ENCODE measurements at regions not wholly inside any gene's neighbourhood (a gene's known extent, or its start where the extent isn't known, plus 50 kb on each side); places are given as distances from the start of the nearest gene placed in this dataset.

- Histone ChIP-seq H3K27me3 (no peaks in the 10 kb centered on the region), H3K4me1 (no peaks in the 10 kb centered on the region), H3K36me3 (no peaks in the 10 kb centered on the region), H3K4me3 (no peak overlapping the region), H3K9me3 (no peaks in the 10 kb centered on the region), H3K27ac (no peak overlapping the region)
- DNase-seq = no peak
- TF ChIP-seq CTCF (IDR thresholded peaks at IDR 0.05) = no peak
- TF ChIP-seq POLR2A (IDR thresholded peaks at IDR 0.05) = no peak
Observed at GRCh38 chr11:11189506-11189905, 163.5 kb downstream of the CSNK2A3 start.

GRCh38 chr11:11186249-11186648 lies 166.8 kb downstream of the CSNK2A3 start:
- Histone ChIP-seq H3K27ac (no peak overlapping the region), H3K4me3 (no peak overlapping the region), H3K4me1 (no peaks in the 10 kb centered on the region), H3K27me3 (no peaks in the 10 kb centered on the region), H3K9me3 (no peaks in the 10 kb centered on the region), H3K36me3 (no peaks in the 10 kb centered on the region)
- DNase-seq = no peak
- TF ChIP-seq POLR2A (IDR thresholded peaks at IDR 0.05) (no peak), CTCF (IDR thresholded peaks at IDR 0.05) (no peak)

- H3K4me3 ChIP-seq = no peak overlapping the region
- H3K4me1 ChIP-seq = no peaks in the 10 kb centered on the region
- no peak overlapping the region for H3K27ac ChIP-seq
- no peak for DNase-seq
- H3K27me3 ChIP-seq = no peaks in the 10 kb centered on the region
- H3K9me3 ChIP-seq = no peaks in the 10 kb centered on the region
- H3K36me3 ChIP-seq = no peaks in the 10 kb centered on the region
- no peak for TF ChIP-seq POLR2A (IDR thresholded peaks at IDR 0.05)
- TF ChIP-seq CTCF (IDR thresholded peaks at IDR 0.05) = no peak
Observed at GRCh38 chr11:11182261-11182660, 170.8 kb downstream of the CSNK2A3 start.

GRCh38 chr11:11178671-11179638 lies 174.1 kb downstream of the CSNK2A3 start:
- Histone ChIP-seq H3K27me3 (no peaks in the 10 kb centered on the region), H3K4me1 (no peaks in the 10 kb centered on the region), H3K36me3 (no peaks in the 10 kb centered on the region), H3K27ac (no peak overlapping the region), H3K4me3 (no peak overlapping the region), H3K9me3 (no peaks in the 10 kb centered on the region)
- TF ChIP-seq POLR2A (IDR thresholded peaks at IDR 0.05) (no peak), CTCF (IDR thresholded peaks at IDR 0.05) (no peak)
- DNase-seq = no peak

- no peak overlapping the region for H3K4me3 ChIP-seq
- no peaks in the 10 kb centered on the region for H3K4me1 ChIP-seq
- DNase-seq = no peak
- TF ChIP-seq POLR2A (IDR thresholded peaks at IDR 0.05) (no peak), CTCF (IDR thresholded peaks at IDR 0.05) (no peak)
- H3K27me3 ChIP-seq = no peaks in the 10 kb centered on the region
- H3K36me3 ChIP-seq = no peaks in the 10 kb centered on the region
- H3K9me3 ChIP-seq = no peaks in the 10 kb centered on the region
- no peak overlapping the region for H3K27ac ChIP-seq
Observed at GRCh38 chr11:11177156-11177808, 175.8 kb downstream of the CSNK2A3 start.

Data from Peyer's patch (tissue), 4 donors.